Calu3 (cell line): ENCODE measurements at regions not wholly inside any gene's neighbourhood (a gene's known extent, or its start where the extent isn't known, plus 50 kb on each side); places are given as distances from the start of the nearest gene placed in this dataset.
A peak's percentile ranks its signal among the peaks of the same experiment; 100 is the strongest.
"Not testable (repeated sequence)": the region's sequence is repeated elsewhere in the genome, so short reads cannot be mapped to it uniquely, and the experiment has no call there.

Experiments used
- BruUV-seq: library from RNA; stranded (reverse); fragments of 400-500 nt; replicated peaks from 2 replicates; lab custom pipeline; 2021; lab: Mats Ljungman, UMichigan
- CTCF ChIA-PET: fragments of 300-600 bp; sonication (Branson Sonifier 250); formaldehyde crosslinking; loops from one replicate; lab custom pipeline; 2022; ENCODE audit warnings: antibody characterized with exemption; lab: Charles Lee
- DNase-seq: peaks from one replicate; pipeline ENCODE4 v3.0.0; 2022
- H3K27ac Mint-ChIP-seq: one replicate; pipeline ENCODE4 v1.8.0; 2022; ENCODE audit warnings: mixed read lengths; ENCODE audit not compliant: unreplicated experiment
- H3K27me3 Mint-ChIP-seq: one replicate; pipeline ENCODE4 v1.8.0; 2022; ENCODE audit warnings: mixed read lengths; ENCODE audit not compliant: unreplicated experiment
- H3K36me3 Mint-ChIP-seq: one replicate; pipeline ENCODE4 v1.8.0; 2022; ENCODE audit warnings: mild to moderate bottlenecking, moderate library complexity, mixed read lengths; ENCODE audit not compliant: insufficient read depth, unreplicated experiment
- H3K4me1 Mint-ChIP-seq: one replicate; pipeline ENCODE4 v1.8.0; 2022; ENCODE audit warnings: mild to moderate bottlenecking, low read depth, mixed read lengths; ENCODE audit not compliant: unreplicated experiment
- H3K4me3 Mint-ChIP-seq: one replicate; pipeline ENCODE4 v1.8.0; 2022; ENCODE audit warnings: mild to moderate bottlenecking, low read depth, moderate library complexity, mixed read lengths; ENCODE audit not compliant: unreplicated experiment
- H3K9me3 Mint-ChIP-seq: one replicate; pipeline ENCODE4 v1.8.0; 2022; ENCODE audit warnings: low read depth, mixed read lengths; ENCODE audit not compliant: unreplicated experiment
- intact Hi-C: fragments of 100-400 bp; cut with micrococcal nuclease; formaldehyde crosslinking; loops from one replicate; pipeline ENCODE4 v1.10.0; 2022; ENCODE audit not compliant: unreplicated experiment

GRCh38 chr7:76760546-76761220, 133.6 kb upstream of the POMZP3 start:
- H3K4me1 Mint-ChIP-seq, CTCF ChIA-PET, H3K27ac Mint-ChIP-seq, BruUV-seq, DNase-seq, H3K9me3 Mint-ChIP-seq, H3K36me3 Mint-ChIP-seq, intact Hi-C loops, H3K27me3 Mint-ChIP-seq, H3K4me3 Mint-ChIP-seq: not testable (repeated sequence)

GRCh38 chr7:76739538-76739937, 112.5 kb upstream of the POMZP3 start:
- H3K27me3 Mint-ChIP-seq, intact Hi-C loops, H3K4me1 Mint-ChIP-seq, H3K4me3 Mint-ChIP-seq, BruUV-seq, H3K27ac Mint-ChIP-seq, H3K36me3 Mint-ChIP-seq, DNase-seq, H3K9me3 Mint-ChIP-seq, CTCF ChIA-PET: not testable (repeated sequence)

GRCh38 chr7:76736724-76737123, 109.6 kb upstream of the POMZP3 start:
- H3K36me3 Mint-ChIP-seq, H3K9me3 Mint-ChIP-seq, CTCF ChIA-PET, H3K27me3 Mint-ChIP-seq, intact Hi-C loops, H3K27ac Mint-ChIP-seq, H3K4me1 Mint-ChIP-seq, BruUV-seq, H3K4me3 Mint-ChIP-seq, DNase-seq: not testable (repeated sequence)

GRCh38 chr7:76736091-76736490, 109.0 kb upstream of the POMZP3 start:
- CTCF ChIA-PET, H3K4me1 Mint-ChIP-seq, H3K27me3 Mint-ChIP-seq, intact Hi-C loops, BruUV-seq, H3K9me3 Mint-ChIP-seq, DNase-seq, H3K27ac Mint-ChIP-seq, H3K36me3 Mint-ChIP-seq, H3K4me3 Mint-ChIP-seq: not testable (repeated sequence)

GRCh38 chr7:76735668-76736067, 108.6 kb upstream of the POMZP3 start:
- not testable (repeated sequence) for H3K27ac Mint-ChIP-seq

GRCh38 chr7:76728571-76728974, 101.5 kb upstream of the POMZP3 start:
- CTCF ChIA-PET, H3K9me3 Mint-ChIP-seq, H3K36me3 Mint-ChIP-seq, H3K27me3 Mint-ChIP-seq, H3K4me1 Mint-ChIP-seq, intact Hi-C loops, BruUV-seq, H3K27ac Mint-ChIP-seq: not testable (repeated sequence)
- peak; percentile 9 for DNase-seq
- H3K4me3 Mint-ChIP-seq = peak overlapping the region; percentile 68

More at GRCh38 chr7:76735668-76736067, 108.6 kb upstream of the POMZP3 start:
- H3K36me3 Mint-ChIP-seq, H3K4me1 Mint-ChIP-seq, H3K9me3 Mint-ChIP-seq, CTCF ChIA-PET, BruUV-seq, H3K27me3 Mint-ChIP-seq, DNase-seq, intact Hi-C loops, H3K4me3 Mint-ChIP-seq: not testable (repeated sequence)

GRCh38 chr7:76723928-76724327, 96.8 kb upstream of the POMZP3 start:
- DNase-seq, H3K36me3 Mint-ChIP-seq, H3K27me3 Mint-ChIP-seq, H3K9me3 Mint-ChIP-seq, intact Hi-C loops, CTCF ChIA-PET, BruUV-seq, H3K4me1 Mint-ChIP-seq, H3K4me3 Mint-ChIP-seq, H3K27ac Mint-ChIP-seq: not testable (repeated sequence)

- H3K27ac Mint-ChIP-seq, DNase-seq, CTCF ChIA-PET, H3K4me3 Mint-ChIP-seq, H3K27me3 Mint-ChIP-seq, BruUV-seq, H3K36me3 Mint-ChIP-seq, intact Hi-C loops, H3K9me3 Mint-ChIP-seq, H3K4me1 Mint-ChIP-seq: not testable (repeated sequence)
These were observed 89.5 kb upstream of the POMZP3 start for GRCh38 chr7:76716551-76716950.

GRCh38 chr7:76712926-76713325, 85.8 kb upstream of the POMZP3 start:
- not testable (repeated sequence) for H3K4me1 Mint-ChIP-seq

GRCh38 chr7:76711648-76712047, 84.6 kb upstream of the POMZP3 start:
- H3K9me3 Mint-ChIP-seq, H3K27ac Mint-ChIP-seq, H3K4me3 Mint-ChIP-seq, intact Hi-C loops, H3K4me1 Mint-ChIP-seq, BruUV-seq, DNase-seq, H3K36me3 Mint-ChIP-seq, CTCF ChIA-PET, H3K27me3 Mint-ChIP-seq: not testable (repeated sequence)

More at GRCh38 chr7:76712926-76713325, 85.8 kb upstream of the POMZP3 start:
- H3K4me3 Mint-ChIP-seq, H3K36me3 Mint-ChIP-seq, H3K27ac Mint-ChIP-seq, DNase-seq, CTCF ChIA-PET, H3K27me3 Mint-ChIP-seq, intact Hi-C loops, BruUV-seq, H3K9me3 Mint-ChIP-seq: not testable (repeated sequence)
